ENCODE measurements at regions not wholly inside any gene's neighbourhood (a gene's known extent, or its start where the extent isn't known, plus 50 kb on each side); places are given as distances from the start of the nearest gene placed in this dataset.

GRCh38 chr2:180678625-180678972 lies 301.8 kb upstream of the UBE2E3 start:
- TF ChIP-seq POLR2A (IDR thresholded peaks at IDR 0.05; ENCODE audit: low read depth, low read length) (no peak), POLR2AphosphoS5 (IDR thresholded peaks at IDR 0.05; ENCODE audit: low read depth, low read length) (no peak)
